Medulla oblongata (tissue), 1 donor: ENCODE measurements at regions not wholly inside any gene's neighbourhood (a gene's known extent, or its start where the extent isn't known, plus 50 kb on each side); places are given as distances from the start of the nearest gene placed in this dataset.
"Not testable (repeated sequence)": the region's sequence is repeated elsewhere in the genome, so short reads cannot be mapped to it uniquely, and the experiment has no call there.

Source experiments
- DNase-seq: peaks from one replicate; pipeline ENCODE4 v3.0.0-alpha.2; 2015; ENCODE audit errors: extremely low spot score

- not testable (repeated sequence) for DNase-seq
Measured at GRCh38 chr7:79625921-79626320, 172.5 kb upstream of the MAGI2 start.

GRCh38 chr7:79624336-79624735 is 170.9 kb upstream of the MAGI2 start:
- no peak for DNase-seq

GRCh38 chr7:79622781-79623180 is 169.3 kb upstream of the MAGI2 start:
- DNase-seq = no peak

- no peak for DNase-seq
Measured at GRCh38 chr7:79620291-79620690, 166.8 kb upstream of the MAGI2 start.

GRCh38 chr7:79619216-79619615 is 165.7 kb upstream of the MAGI2 start:
- no peak for DNase-seq

GRCh38 chr7:79615871-79616640 is 162.6 kb upstream of the MAGI2 start:
- DNase-seq = no peak

- no peak for DNase-seq
Measured at GRCh38 chr7:79615466-79615865, 162.0 kb upstream of the MAGI2 start.

GRCh38 chr7:79612903-79613302 is 159.4 kb upstream of the MAGI2 start:
- DNase-seq = no peak

GRCh38 chr7:79612022-79612421 is 158.6 kb upstream of the MAGI2 start:
- no peak for DNase-seq

- no peak for DNase-seq
Measured at GRCh38 chr7:79610748-79611304, 157.4 kb upstream of the MAGI2 start.

GRCh38 chr7:79610313-79610712 is 156.8 kb upstream of the MAGI2 start:
- DNase-seq = no peak

GRCh38 chr7:79608005-79608404 is 154.5 kb upstream of the MAGI2 start:
- DNase-seq = no peak

GRCh38 chr7:79604841-79605240 is 151.4 kb upstream of the MAGI2 start:
- no peak for DNase-seq

GRCh38 chr7:79598351-79598750 is 144.9 kb upstream of the MAGI2 start:
- no peak for DNase-seq

GRCh38 chr7:79594671-79595070 is 141.2 kb upstream of the MAGI2 start:
- not testable (repeated sequence) for DNase-seq

GRCh38 chr7:79593866-79594301 is 140.4 kb upstream of the MAGI2 start:
- no peak for DNase-seq

GRCh38 chr7:79590916-79591623 is 137.6 kb upstream of the MAGI2 start:
- no peak for DNase-seq

- no peak for DNase-seq
Measured at GRCh38 chr7:79590391-79590790, 136.9 kb upstream of the MAGI2 start.

GRCh38 chr7:79570903-79571302 is 117.4 kb upstream of the MAGI2 start:
- no peak for DNase-seq

GRCh38 chr7:79563821-79564522 is 110.5 kb upstream of the MAGI2 start:
- DNase-seq = no peak

- DNase-seq = no peak
Measured at GRCh38 chr7:79555571-79555970, 102.1 kb upstream of the MAGI2 start.

GRCh38 chr7:79553811-79554555 is 100.5 kb upstream of the MAGI2 start:
- no peak for DNase-seq
